H1 (cell line): ENCODE measurements at regions not wholly inside any gene's neighbourhood (a gene's known extent, or its start where the extent isn't known, plus 50 kb on each side); places are given as distances from the start of the nearest gene placed in this dataset.

Experiments used
- CHD2 ChIP-seq: IDR thresholded peaks from 2 replicates; pipeline ENCODE4 v1.6.1; 2012; ENCODE audit warnings: low read length, improper control_type of control experiment
- POU5F1 ChIP-seq: IDR thresholded peaks from 2 replicates; pipeline ENCODE4 v1.6.1; 2011; ENCODE audit warnings: low read depth, mild to moderate bottlenecking, low read length, moderate library complexity

DNA sequence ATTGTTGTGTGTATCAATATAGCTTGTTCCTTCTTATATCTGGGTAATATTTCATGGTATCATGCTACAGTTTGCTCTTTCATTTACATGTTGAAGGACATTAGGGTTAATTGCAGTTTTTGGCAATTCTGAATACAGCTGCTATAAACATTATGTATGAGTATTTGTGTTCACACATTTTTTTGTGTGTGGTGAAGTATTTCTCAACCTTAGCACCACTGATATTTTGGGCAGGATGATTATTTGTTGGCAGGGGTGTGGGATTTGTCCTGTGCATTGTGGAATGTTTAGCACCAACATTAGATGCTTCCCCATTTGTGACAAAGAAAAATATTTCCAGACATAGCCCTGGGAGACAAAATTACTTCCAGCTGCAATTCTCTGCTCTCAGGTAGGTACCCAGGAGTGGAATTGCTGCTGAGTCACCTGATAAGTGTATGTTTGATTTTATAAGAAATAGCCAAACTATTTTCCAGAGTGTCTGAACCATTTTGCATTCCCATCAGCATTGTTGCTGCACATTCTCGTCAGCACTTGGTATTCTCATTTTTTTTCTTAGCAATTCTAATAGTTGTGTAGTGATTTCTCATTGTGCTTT lies 128.2 kb downstream of the SNX19 start (continued):
- TF ChIP-seq POU5F1 (no peak), CHD2 (no peak)
